COLO668 (cell line): ENCODE measurements at regions not wholly inside any gene's neighbourhood (a gene's known extent, or its start where the extent isn't known, plus 50 kb on each side); places are given as distances from the start of the nearest gene placed in this dataset.

ENCODE experiments used
- DNase-seq: peaks from one replicate; lab custom pipeline; 2025; ENCODE audit not compliant: unreplicated experiment; lab: John Stamatoyannopoulos, UW

DNA sequence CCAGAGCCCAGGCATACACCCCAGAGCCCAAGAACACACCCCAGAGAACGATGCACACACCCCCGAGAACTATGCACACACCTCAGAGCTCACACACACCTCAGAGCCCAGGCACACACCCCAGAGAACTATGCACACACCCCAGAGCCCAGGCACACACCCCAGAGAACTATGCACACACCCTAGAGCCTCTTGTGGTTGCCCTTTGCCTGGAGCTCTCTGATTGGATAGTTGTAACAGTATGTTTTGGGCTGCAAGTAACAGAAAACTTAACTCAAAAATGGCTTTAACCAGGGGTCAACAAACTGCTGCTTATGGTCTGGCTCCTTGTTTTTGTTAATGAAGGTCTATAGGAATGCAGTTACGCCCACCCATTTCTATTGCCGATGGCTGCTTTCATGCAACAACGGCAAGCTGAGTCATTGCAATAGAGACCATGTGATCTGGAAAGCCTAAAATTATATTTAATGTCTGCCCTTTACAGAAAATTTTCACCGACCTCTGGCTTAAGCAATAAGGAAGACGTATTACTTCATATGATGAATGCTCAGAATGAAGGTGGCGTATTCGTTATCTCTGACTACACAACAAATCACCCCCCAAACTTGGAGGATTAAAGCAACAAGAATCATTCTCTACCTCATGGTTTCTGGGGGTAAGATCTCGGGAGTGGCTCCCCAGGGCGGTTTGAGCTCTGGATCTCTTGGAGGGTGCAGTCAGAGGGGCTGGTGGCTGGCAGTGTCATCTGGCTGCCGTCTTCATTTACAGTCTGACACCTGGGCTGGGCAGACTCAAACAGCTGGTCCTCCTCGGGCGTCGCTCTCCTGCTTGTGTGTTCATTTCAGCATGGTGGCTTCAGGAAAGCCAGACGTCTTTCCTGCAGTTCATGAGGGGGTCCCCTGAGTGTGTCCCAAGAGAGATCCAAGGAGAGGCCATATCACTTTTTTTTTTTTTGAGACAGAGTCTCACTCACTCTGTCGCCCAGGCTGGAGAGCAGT is 66.3 kb upstream of the NCOR2 start:
- no peak for DNase-seq

DNA sequence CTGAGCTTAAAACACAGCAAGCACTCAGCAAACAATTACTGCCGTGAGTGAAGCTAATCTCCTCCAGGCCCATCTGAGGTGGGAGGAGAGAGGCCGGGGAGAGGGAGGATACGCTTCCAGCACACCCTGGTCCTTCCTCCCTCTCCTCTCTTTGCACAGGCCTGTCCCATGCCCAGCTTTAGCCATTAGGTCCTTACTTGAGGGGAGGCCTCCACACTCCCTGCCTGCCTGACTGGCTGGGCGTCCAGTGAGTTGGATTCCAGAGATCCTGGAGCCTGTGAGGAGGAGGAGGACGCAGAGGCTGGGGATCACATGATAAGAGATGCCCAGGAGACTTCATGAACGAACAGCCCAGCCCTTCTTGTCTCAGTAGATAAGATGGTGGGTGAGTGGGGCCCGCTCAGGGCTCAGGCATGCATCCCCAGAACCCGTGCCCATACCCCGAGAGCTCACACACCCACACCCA is 65.1 kb upstream of the NCOR2 start:
- DNase-seq: no peak

DNA sequence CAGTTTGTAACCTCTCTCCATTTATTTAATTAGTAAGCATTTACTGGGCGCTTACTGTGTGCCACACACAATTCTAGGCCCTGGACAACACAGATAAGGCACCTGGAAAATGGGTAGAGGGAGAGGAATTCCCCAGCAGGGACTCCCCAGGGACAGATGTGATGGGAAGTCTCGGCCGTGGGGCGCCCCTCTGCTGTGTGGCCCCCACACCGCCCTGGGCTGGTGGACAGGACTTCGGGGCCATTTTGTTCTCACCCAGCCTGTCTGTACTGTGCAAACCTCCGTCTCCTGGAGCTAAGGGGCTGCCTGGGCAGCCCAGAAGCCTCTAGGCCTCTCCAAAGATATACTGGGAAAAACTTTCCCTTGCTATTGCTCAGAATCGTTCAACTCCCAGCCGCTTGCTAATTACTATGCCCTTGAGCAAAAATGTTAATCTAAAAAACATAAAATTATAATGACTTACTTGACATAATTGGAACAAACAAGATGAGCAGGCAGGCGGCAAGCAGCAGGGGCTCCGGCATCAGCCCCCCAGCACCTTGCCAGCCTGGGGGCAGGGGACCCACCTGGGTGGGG is 64.4 kb upstream of the NCOR2 start:
- no peak for DNase-seq

DNA sequence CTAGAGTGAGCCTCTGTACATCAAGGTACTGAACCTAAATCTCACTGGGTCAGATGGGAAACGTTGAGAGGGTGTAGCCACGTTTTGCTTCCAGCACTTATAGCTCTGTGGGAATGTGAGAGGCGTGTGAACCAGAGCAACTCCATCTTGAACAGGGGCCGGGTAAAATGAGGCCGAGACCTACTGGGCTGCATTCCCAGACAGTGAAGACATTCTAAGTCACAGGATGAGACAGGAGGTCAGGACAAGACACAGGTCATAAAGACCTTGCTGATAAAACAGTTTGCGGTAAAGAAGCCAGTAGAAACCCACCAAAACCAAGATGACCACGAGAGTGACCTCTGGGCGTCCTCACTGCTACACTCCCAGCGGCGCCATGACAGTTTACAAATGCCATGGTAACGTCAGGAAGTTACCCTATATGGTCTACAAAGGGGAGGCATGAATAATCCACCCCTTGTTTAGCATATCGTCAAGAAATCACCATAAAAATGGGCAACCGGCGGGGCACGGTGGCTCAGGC is 63.4 kb upstream of the NCOR2 start:
- no peak for DNase-seq

DNA sequence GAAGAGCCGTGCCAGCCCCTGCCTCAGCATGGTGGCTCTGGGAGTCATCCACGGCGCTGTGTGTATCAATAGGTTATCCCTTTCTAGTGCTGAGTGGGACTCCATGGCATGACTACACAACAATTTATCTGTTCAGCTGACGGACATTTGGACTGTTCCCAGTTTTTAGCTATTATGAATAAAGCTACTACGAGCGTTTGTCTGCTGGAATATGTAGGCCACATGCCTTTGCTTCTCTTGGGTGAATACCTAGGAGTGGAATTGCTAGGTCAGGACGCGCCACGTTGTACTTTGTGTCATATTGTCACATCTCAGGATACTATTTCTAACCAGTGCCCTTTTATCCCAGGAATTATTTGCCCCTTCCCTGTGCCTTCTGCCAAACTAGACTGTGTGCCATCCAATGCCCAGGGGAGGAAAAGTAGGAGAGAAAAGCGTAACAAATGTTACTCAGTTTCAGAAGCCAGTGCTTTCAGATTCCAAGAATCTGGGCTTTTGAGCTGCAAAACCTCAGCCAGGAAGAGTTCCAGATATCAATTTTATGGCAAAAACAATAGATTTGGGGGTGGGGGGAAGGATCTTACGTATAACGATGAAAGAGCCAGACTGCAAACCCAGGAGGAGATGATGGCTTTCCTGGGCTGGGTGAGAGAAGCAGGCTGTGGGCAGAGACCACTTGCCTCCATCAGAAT is 62.5 kb upstream of the NCOR2 start:
- DNase-seq: no peak

DNA sequence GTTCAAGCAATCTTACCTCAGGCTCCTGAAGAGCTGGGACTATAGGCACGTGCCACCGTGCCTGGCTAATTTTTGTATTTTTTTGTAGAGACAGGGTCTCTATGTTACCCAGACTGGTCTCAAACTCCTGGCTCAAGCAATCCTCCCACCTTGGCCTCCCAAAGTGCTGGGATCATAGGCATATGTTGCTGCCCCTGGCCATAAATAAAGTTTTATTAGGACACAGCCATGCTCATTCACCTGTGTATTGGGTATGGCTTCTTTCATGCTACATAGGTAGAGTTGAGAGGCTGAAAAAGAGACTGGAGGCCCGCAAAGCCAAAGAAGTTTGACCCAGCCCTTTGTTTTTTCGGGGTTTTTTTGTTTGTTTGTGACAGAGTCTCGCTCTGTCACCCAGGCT is 61.7 kb upstream of the NCOR2 start:
- no peak for DNase-seq

DNA sequence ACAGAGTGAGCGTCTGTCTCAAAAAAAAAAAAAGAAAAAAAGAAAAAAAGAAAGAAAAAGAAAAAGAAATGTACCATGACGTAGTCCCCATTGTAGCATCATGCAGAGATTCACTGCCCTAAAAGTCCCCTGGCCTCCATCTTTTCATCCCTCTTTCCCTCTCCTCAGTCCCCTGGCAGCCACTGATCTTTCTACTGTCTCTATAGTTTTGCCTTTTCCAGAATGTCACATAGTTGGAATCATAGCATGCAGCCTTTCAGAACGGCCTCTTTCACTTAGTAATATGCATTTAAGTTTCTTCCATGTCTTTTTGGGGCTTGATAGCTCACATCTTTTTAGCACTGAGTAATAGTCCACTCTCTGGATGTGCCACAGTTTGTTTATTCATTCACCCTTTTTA is 60.5 kb upstream of the NCOR2 start:
- no peak for DNase-seq

DNA sequence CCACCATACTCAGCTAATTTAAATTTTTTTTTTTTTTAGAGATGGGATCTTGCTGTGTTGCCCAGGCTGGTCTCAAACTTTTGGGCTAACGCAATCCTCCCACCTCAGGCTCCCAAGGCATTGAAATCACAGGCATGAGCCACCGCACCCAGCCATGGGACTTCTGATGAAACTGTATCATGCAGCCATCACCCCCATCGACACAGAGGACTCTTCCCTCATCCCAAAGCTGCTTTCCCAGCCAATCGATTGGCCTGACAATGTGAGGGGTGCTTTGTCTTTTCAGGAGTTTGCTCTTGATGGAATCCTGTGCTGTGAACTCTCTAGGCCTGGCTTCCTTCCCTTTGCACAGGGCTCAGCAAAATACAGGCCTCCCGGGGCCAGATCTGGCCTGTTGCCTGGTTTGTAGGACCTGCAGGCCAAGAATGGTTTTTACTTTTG is 59.6 kb upstream of the NCOR2 start:
- no peak for DNase-seq

DNA sequence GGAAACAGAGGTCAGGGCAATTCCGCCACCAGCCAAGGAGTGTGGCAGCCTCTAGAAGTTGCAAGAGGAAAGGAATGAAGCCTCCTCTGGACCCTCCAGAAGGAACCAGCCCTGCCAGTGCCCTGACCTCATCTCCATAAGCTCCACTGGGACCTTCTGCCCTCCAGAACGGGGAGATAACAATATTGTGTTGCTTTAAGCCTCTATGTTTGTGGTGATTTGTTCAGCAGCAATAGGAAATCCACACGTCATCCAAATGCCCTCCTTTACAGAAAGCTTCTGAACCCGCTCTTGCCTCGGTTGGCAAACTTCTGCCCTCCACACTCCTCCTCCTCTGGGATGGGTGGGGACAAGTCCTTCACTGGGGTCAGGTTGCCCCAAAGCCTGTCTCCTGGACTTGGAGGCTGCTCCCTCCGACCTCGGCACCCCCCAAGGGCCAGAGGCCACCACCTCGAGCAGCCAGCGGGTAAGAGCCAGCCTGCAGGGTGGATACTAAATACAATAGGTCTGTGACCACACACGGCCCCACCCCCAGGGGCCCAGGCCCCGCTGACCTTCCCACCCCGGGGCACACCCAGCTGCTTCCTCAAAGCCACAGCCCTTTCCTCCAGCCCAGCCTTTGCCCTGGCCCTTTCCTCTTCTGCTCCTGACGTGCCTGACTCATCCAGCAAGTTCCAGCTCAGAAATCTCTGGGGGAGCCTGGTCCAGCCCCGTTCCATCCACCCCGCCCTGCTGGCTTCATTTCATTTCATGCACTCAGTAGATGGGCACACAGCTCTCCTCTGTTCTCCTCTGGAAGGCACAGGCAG is 58.7 kb upstream of the NCOR2 start:
- DNase-seq: no peak

DNA sequence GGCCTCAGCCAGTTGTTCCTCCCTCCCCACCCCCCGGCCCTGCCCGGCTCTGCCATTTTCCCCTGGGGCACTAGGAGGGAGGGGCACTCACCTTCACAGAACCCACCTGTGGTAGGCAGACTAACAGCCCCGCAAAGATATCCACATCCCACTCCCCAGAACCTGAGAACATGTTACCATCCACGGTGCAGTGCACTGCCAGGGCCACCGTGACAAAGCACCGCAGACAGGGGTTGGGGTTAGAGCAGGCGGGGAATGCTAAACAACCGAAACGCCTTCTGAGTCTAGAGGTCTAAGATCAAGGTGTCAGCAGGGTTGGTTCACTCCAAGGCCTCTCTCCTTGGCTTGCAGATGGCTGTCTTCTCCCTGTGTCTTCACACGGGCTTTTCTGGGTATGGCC is 57.4 kb upstream of the NCOR2 start:
- no peak for DNase-seq

DNA sequence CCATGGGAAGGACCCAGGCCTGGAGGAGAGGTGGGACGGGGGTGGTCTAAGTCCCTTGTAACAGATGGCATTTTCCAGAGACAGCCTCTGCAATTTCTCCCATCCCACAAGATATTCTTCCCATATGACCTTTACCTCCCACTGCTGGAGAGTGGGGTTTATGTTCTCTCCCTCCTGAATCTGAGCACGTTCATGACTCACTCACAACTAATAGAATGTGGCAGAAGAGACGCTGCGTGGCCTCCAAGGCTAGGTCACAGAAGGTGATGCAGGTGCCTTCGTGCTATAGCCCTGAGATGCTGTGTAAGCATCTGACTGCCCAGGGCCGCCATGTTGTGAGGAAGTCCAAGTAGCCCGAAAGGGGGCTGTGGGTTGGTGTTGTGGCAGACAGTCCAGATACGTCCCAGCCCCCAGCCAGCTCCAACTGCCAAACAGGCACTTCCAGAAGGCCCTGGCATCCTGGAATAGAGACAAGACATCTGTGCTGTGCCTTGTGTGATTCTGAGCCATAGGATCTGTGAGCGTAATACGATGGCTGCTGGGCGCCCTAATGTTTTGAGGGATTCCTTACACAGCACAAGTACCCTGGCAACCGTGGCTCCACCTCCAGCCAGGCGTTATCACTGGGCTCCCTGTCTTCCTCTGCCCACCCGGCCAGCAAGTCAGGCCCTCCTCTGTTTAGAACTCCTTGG is 56.1 kb upstream of the NCOR2 start:
- DNase-seq: no peak

DNA sequence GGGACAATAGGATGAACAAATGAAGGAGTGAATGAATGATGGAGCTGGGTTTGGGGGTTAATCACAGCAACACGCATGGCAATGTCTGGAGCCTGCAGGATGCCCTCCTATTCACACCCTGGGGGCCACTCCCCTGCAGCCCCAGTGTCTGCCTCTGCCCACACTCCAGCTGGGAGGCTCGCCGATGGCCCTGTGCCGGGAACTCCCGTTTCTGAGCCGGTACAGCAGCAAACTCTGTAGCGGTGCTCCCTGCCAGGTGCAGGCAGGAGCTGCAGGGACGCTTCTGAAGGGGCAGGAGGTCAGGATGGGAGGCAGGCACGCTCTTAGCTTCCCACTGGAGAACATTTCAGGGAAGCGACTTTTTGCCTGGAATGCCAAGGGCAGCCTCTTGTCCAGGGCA is 55.4 kb upstream of the NCOR2 start:
- peak; percentile 23 for DNase-seq

DNA sequence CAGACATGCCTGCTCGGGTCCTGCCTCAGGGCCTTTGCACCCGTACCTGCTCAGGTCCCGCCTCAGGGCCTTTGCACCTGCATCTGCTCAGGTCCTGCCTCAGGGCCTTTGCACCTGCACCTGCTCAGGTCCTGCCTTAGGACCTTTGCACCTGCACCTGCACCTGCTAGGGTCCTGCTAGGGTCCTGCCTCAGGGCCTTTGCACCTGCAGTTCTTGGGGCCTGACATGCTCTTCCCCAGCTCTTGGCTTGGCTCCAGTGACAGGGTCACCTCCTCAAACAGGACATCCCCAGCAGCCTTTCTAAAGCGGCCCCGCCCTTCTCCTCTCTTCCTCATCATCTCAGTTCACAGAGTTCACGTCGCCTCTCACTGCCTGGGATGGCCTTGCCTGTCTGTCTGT is 54.9 kb upstream of the NCOR2 start:
- DNase-seq: no peak

DNA sequence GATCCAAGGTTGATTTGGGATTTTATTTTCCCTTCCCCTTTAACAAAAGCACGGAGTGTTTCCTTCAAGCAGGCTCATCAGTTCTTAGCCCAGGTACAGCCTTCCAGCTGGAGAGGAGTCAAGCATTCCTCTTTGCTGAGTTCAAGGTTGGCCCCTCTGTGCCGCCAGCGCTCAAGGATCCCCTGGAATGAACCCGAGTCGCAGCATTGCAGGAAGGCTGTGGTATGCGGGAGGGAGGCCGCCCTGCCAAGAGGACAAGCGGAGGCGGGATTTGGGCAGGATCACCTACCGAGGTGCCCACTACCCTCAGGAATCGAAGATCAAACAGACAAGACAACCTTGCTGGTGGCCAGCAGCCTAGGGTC is 53.9 kb upstream of the NCOR2 start:
- no peak for DNase-seq

DNA sequence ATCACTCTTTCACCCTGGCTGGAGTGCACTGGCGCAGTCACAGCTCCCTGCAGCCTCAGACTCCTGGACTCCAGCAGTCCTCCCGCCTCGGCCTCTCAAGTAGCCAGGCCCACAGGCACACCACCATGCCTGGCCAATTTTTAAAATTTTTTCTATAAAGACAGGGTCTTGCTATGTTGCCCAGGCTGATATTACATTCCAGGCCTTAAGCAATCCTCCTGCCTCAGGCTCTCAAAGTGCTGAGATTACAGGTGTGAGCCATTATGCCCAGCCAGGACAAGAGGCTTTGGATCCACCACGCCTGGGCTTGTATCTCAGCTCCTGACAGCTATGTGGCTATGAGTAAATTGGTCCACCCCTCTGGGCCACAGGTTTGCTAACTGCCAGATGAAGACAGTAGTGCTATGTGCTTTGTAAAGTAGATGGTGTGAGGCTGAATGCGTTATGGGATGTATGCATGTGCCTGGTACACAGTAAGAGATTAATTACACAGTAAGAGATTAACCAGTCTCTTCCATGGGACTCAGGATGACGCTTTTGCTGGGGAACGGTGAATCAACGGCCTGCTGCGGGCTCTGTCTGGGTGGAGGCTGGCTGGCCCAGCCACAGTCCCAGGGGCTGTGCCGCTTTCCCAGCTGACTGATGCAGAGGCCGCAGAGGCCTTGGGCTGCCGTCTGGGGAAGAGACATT is 53.3 kb upstream of the NCOR2 start:
- no peak for DNase-seq

DNA sequence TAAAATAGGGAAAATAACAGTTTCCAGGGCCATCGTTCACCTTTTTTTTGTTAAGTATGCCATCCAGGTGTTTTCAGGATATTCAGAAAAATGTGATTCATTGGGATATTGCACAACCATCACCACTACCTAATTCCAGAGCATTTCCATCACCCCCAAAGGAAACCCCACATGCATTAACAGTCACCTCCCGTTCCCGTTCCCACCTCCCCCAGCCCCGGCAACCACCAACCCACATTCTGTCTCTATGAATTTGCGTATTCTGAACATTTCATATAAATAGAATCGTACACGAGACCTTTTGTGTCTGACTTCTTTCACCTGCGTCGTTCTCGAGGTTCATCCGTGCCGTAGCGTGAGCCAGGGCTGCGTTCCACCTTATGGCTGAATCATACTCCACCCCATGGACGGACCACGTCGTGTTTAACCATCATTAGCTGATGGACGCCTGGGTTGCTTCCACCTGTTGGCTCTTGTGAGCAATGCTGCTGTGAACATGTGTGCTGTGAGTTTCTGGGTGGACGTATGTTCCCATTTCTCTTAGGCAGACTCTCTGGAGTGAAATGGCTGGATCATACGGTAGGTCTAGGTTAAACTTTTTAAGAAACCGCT is 51.0 kb upstream of the NCOR2 start:
- DNase-seq: peak; percentile 13

DNA sequence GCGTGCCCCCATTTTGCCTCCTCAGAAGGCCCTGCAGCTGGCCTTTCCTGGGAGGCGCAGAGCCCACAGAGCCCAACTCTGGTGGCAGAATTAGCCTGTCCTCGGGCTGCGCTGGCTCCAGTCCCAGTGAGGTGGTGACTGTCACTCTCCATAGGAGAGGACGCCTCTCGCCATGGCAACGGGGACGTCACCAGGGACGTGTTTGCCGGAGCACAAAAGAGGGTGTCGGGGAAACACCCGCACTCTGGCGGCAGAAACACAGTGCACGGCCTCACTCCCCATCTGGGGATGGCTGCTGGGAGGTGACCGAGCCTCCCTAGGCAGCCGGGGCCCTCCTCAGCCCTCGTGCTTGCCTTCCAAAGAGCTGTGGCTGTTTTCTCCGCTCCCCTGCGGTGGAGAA is 50.2 kb upstream of the NCOR2 start:
- DNase-seq: peak; percentile 83
